Endothelial cell of umbilical vein (primary cell): ENCODE measurements at regions not wholly inside any gene's neighbourhood (a gene's known extent, or its start where the extent isn't known, plus 50 kb on each side); places are given as distances from the start of the nearest gene placed in this dataset.

Experiments used
- EZH2 ChIP-seq: IDR thresholded peaks from 2 replicates; pipeline ENCODE4 v1.6.1; 2012; ENCODE audit warnings: borderline replicate concordance, low read depth, mild to moderate bottlenecking, moderate library complexity, low read length, inconsistent platforms; ENCODE audit not compliant: severe bottlenecking
- FOS ChIP-seq: IDR thresholded peaks from 2 replicates; pipeline ENCODE4 v1.6.1; 2011; ENCODE audit warnings: mild to moderate bottlenecking, low read length, moderate library complexity, borderline replicate concordance; ENCODE audit not compliant: insufficient read depth
- POLR2A ChIP-seq: IDR thresholded peaks from 2 replicates; pipeline ENCODE4 v1.6.1; 2012; ENCODE audit warnings: low read depth, mild to moderate bottlenecking, control low read depth, low read length
- POLR2AphosphoS5 ChIP-seq: IDR thresholded peaks from 2 replicates; pipeline ENCODE4 v1.6.1; 2012; ENCODE audit warnings: low read depth, mild to moderate bottlenecking, control low read depth, low read length, moderate library complexity; ENCODE audit not compliant: insufficient read depth
- TF ChIP-seq, protein P1 (sequence below), 2 donors: IDR thresholded peaks; 1 replicate in 1 of 2; 2 replicates in 1 of 2; pipeline ENCODE4 v1.5.1; 2011; ENCODE audit warnings: low read length in 2 of 2, mild to moderate bottlenecking in 2 of 2, moderate library complexity in 2 of 2, control low read depth in 1 of 2, inconsistent platforms in 1 of 2, low read depth in 1 of 2; ENCODE audit not compliant: insufficient read depth in 1 of 2; ENCODE audit errors: extremely low read depth in 1 of 2

DNA sequence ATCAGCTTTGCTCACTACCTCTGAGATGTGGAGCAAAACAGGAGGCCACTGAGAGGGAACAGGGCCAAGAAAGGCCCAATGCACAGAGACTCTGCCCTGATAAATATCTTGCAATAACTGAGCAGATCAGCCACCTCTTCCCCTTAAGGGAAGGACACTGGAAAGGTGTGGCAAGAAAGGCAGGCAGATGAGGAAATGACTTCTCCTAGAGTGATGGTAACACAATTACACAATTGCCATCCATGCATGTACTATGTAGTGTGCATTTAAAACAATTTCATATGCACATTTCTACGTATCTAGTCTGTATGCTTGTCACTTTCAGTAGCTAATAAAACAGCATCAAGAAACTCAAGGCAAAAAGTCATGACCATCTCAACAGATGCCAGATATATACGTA, 322.5 kb downstream of the DRD1 start:
- TF ChIP-seq, protein P1, sequence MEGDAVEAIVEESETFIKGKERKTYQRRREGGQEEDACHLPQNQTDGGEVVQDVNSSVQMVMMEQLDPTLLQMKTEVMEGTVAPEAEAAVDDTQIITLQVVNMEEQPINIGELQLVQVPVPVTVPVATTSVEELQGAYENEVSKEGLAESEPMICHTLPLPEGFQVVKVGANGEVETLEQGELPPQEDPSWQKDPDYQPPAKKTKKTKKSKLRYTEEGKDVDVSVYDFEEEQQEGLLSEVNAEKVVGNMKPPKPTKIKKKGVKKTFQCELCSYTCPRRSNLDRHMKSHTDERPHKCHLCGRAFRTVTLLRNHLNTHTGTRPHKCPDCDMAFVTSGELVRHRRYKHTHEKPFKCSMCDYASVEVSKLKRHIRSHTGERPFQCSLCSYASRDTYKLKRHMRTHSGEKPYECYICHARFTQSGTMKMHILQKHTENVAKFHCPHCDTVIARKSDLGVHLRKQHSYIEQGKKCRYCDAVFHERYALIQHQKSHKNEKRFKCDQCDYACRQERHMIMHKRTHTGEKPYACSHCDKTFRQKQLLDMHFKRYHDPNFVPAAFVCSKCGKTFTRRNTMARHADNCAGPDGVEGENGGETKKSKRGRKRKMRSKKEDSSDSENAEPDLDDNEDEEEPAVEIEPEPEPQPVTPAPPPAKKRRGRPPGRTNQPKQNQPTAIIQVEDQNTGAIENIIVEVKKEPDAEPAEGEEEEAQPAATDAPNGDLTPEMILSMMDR (IDR thresholded peaks at IDR 0.05; ENCODE audit: extremely low read depth in 1 of 2, insufficient read depth in 1 of 2, low read depth in 1 of 2, low read length in 2 of 2), result no peak
- TF ChIP-seq POLR2AphosphoS5, result no peak
- TF ChIP-seq EZH2, result no peak
- TF ChIP-seq POLR2A, result no peak
- no peak for TF ChIP-seq FOS
